ENCODE measurements at regions not wholly inside any gene's neighbourhood (a gene's known extent, or its start where the extent isn't known, plus 50 kb on each side); places are given as distances from the start of the nearest gene placed in this dataset.

- H3K4me3 ChIP-seq (ENCODE audit: low read depth, low read length) = no peak overlapping the region
- H3K23ac ChIP-seq (ENCODE audit: low read length) = no peak overlapping the region
- no CpG with 5 or more reads among the region's 4 CpGs for WGBS (ENCODE audit: extremely low coverage, insufficient coverage, insufficient read length)
Measured at GRCh38 chr4:74627504-74627903, 166.8 kb downstream of the BTC start.

GRCh38 chr4:74628852-74629620, 165.3 kb downstream of the BTC start:
- H2BK120ac ChIP-seq (ENCODE audit: insufficient read depth, low read length, poor library complexity) = no peak overlapping the region
- peak in 1 of 2 donors; percentile 19 for DNase-seq
- no peaks in the 10 kb centered on the region for H3K36me3 ChIP-seq (ENCODE audit: control insufficient read depth in 1 of 2, insufficient read depth in 2 of 2, low read length in 2 of 2)
- no peaks in the 10 kb centered on the region for H3K79me2 ChIP-seq (ENCODE audit: control insufficient read depth, insufficient read depth, low read length, poor library complexity)
- H3K23ac ChIP-seq (ENCODE audit: low read length) = no peak overlapping the region
- no peak overlapping the region for H3K14ac ChIP-seq (ENCODE audit: low read length)
- no peaks in the 10 kb centered on the region for H3K4me1 ChIP-seq (ENCODE audit: control insufficient read depth in 1 of 2, insufficient read depth in 2 of 2, low read length in 2 of 2)
- 100% methylated on average over 2 of the region's 6 CpGs for WGBS (ENCODE audit: extremely low coverage, insufficient coverage, insufficient read length)
- no peak overlapping the region for H2AFZ ChIP-seq (ENCODE audit: insufficient read depth, low read length, poor library complexity)
- no peak overlapping the region for H4K8ac ChIP-seq (ENCODE audit: low read depth, low read length)
- no peak overlapping the region for H3K18ac ChIP-seq (ENCODE audit: low read length)
- H2BK12ac ChIP-seq (ENCODE audit: low read length) = no peak overlapping the region
- H3K27ac ChIP-seq (ENCODE audit: low read depth, low read length) = no peak overlapping the region
- H3K4me2 ChIP-seq (ENCODE audit: low read length) = no peak overlapping the region
- H3K9ac ChIP-seq (ENCODE audit: low read length) = no peak overlapping the region
- no peak overlapping the region for H4K12ac ChIP-seq (ENCODE audit: low read depth, low read length)
- H3K4ac ChIP-seq (ENCODE audit: low read depth, low read length) = no peak overlapping the region
- H3K4me3 ChIP-seq (ENCODE audit: low read depth, low read length) = no peak overlapping the region
- no peak overlapping the region for H4K91ac ChIP-seq (ENCODE audit: low read depth, low read length)
- no peak overlapping the region for H2BK5ac ChIP-seq (ENCODE audit: low read depth, low read length, poor library complexity)
- no peaks in the 10 kb centered on the region for H3K79me1 ChIP-seq (ENCODE audit: low read length)
- H2AK5ac ChIP-seq (ENCODE audit: low read length) = no peak overlapping the region
- no peaks in the 10 kb centered on the region for H3K27me3 ChIP-seq (ENCODE audit: insufficient read depth, low read length)
- no peaks in the 10 kb centered on the region for H3K9me3 ChIP-seq (ENCODE audit: insufficient read depth, low read depth, low read length)

More at GRCh38 chr4:74627504-74627903, 166.8 kb downstream of the BTC start:
- no peak overlapping the region for H4K8ac ChIP-seq (ENCODE audit: low read depth, low read length)
- no peak overlapping the region for H3K27ac ChIP-seq (ENCODE audit: low read depth, low read length)
- H3K18ac ChIP-seq (ENCODE audit: low read length) = no peak overlapping the region
- H3K4me1 ChIP-seq (ENCODE audit: control insufficient read depth in 1 of 2, insufficient read depth in 2 of 2, low read length in 2 of 2) = no peaks in the 10 kb centered on the region
- no peak overlapping the region for H3K4ac ChIP-seq (ENCODE audit: low read depth, low read length)
- H2AFZ ChIP-seq (ENCODE audit: insufficient read depth, low read length, poor library complexity) = no peak overlapping the region
- H3K36me3 ChIP-seq (ENCODE audit: control insufficient read depth in 1 of 2, insufficient read depth in 2 of 2, low read length in 2 of 2) = no peaks in the 10 kb centered on the region
- no peak overlapping the region for H2AK5ac ChIP-seq (ENCODE audit: low read length)
- no peaks in the 10 kb centered on the region for H3K79me1 ChIP-seq (ENCODE audit: low read length)
- no peak for DNase-seq
- no peak overlapping the region for H2BK12ac ChIP-seq (ENCODE audit: low read length)
- H2BK5ac ChIP-seq (ENCODE audit: low read depth, low read length, poor library complexity) = no peak overlapping the region
- no peak overlapping the region for H3K14ac ChIP-seq (ENCODE audit: low read length)
- H3K9me3 ChIP-seq (ENCODE audit: insufficient read depth, low read depth, low read length) = no peaks in the 10 kb centered on the region
- H3K9ac ChIP-seq (ENCODE audit: low read length) = no peak overlapping the region
- H4K91ac ChIP-seq (ENCODE audit: low read depth, low read length) = no peak overlapping the region
- no peak overlapping the region for H4K12ac ChIP-seq (ENCODE audit: low read depth, low read length)
- no peaks in the 10 kb centered on the region for H3K27me3 ChIP-seq (ENCODE audit: insufficient read depth, low read length)
- no peak overlapping the region for H3K4me2 ChIP-seq (ENCODE audit: low read length)
- no peak overlapping the region for H2BK120ac ChIP-seq (ENCODE audit: insufficient read depth, low read length, poor library complexity)
- H3K79me2 ChIP-seq (ENCODE audit: control insufficient read depth, insufficient read depth, low read length, poor library complexity) = no peaks in the 10 kb centered on the region

DNA sequence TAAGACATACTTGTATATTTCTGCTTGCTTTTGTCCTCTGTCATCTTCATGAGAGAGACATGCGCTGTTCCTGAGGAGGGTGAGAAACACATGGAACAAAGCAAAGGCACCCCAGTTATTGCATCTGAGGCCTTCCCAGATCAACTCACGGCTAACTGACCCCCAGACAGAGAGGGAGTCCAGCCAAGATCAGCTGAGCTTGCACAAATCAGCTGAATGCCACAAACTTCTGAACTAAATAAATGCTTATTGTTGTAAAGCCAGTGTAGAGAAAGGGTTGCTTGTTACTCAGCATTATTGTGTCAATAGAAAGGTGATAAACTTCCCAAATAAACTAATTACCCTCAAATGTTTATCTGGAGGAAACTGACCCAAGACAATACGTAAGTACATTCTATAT, 163.8 kb downstream of the BTC start:
- Histone ChIP-seq H2AFZ (ENCODE audit: insufficient read depth, low read length, poor library complexity) (no peak overlapping the region), H3K14ac (ENCODE audit: low read length) (no peak overlapping the region), H2AK5ac (ENCODE audit: low read length) (no peak overlapping the region), H3K4me1 (ENCODE audit: control insufficient read depth in 1 of 2, insufficient read depth in 2 of 2, low read length in 2 of 2) (no peaks in the 10 kb centered on the region), H4K8ac (ENCODE audit: low read depth, low read length) (no peak overlapping the region), H3K4me2 (ENCODE audit: low read length) (no peak overlapping the region), H4K91ac (ENCODE audit: low read depth, low read length) (no peak overlapping the region), H2BK120ac (ENCODE audit: insufficient read depth, low read length, poor library complexity) (no peak overlapping the region), H3K79me1 (ENCODE audit: low read length) (no peaks in the 10 kb centered on the region), H2BK12ac (ENCODE audit: low read length) (no peak overlapping the region), H3K79me2 (ENCODE audit: control insufficient read depth, insufficient read depth, low read length, poor library complexity) (no peaks in the 10 kb centered on the region), H3K9ac (ENCODE audit: low read length) (no peak overlapping the region), H4K12ac (ENCODE audit: low read depth, low read length) (no peak overlapping the region), H3K27me3 (ENCODE audit: insufficient read depth, low read length) (no peaks in the 10 kb centered on the region), H3K27ac (ENCODE audit: low read depth, low read length) (no peak overlapping the region), H3K36me3 (ENCODE audit: control insufficient read depth in 1 of 2, insufficient read depth in 2 of 2, low read length in 2 of 2) (no peaks in the 10 kb centered on the region), H3K23ac (ENCODE audit: low read length) (no peak overlapping the region), H2BK5ac (ENCODE audit: low read depth, low read length, poor library complexity) (no peak overlapping the region), H3K9me3 (ENCODE audit: insufficient read depth, low read depth, low read length) (no peaks in the 10 kb centered on the region), H3K4me3 (ENCODE audit: low read depth, low read length) (no peak overlapping the region), H3K4ac (ENCODE audit: low read depth, low read length) (no peak overlapping the region), H3K18ac (ENCODE audit: low read length) (no peak overlapping the region)
- no peak for DNase-seq
- no CpG with 5 or more reads among the region's 3 CpGs for WGBS (ENCODE audit: extremely low coverage, insufficient coverage, insufficient read length)

DNA sequence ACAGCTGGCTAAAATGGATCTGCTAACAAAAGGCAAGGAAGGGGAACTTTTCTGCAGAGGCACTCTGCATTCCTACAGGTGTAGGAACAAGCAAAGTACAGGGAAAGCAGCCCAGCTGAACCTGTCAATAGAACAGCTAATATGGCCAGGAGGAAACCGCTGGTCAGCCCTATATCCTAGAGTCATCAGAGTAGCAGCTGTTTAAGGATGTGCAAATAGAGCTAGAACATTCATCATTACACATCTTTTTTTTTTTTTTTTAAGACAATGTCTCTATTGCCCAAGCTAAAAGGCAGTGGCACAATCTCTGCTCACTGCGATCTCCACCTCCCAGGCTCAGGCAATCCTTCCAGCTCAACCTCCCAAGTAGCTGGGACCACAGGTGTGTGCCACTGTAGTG, 163.0 kb downstream of the BTC start:
- Histone ChIP-seq H4K12ac (ENCODE audit: low read depth, low read length) (no peak overlapping the region), H2BK12ac (ENCODE audit: low read length) (no peak overlapping the region), H3K18ac (ENCODE audit: low read length) (no peak overlapping the region), H2BK5ac (ENCODE audit: low read depth, low read length, poor library complexity) (no peak overlapping the region), H3K9ac (ENCODE audit: low read length) (no peak overlapping the region), H3K4me3 (ENCODE audit: low read depth, low read length) (no peak overlapping the region), H3K79me2 (ENCODE audit: control insufficient read depth, insufficient read depth, low read length, poor library complexity) (no peaks in the 10 kb centered on the region), H3K79me1 (ENCODE audit: low read length) (no peaks in the 10 kb centered on the region), H3K4me1 (ENCODE audit: control insufficient read depth in 1 of 2, insufficient read depth in 2 of 2, low read length in 2 of 2) (no peaks in the 10 kb centered on the region), H2AFZ (ENCODE audit: insufficient read depth, low read length, poor library complexity) (no peak overlapping the region), H3K14ac (ENCODE audit: low read length) (no peak overlapping the region), H2AK5ac (ENCODE audit: low read length) (no peak overlapping the region), H2BK120ac (ENCODE audit: insufficient read depth, low read length, poor library complexity) (no peak overlapping the region), H3K36me3 (ENCODE audit: control insufficient read depth in 1 of 2, insufficient read depth in 2 of 2, low read length in 2 of 2) (no peaks in the 10 kb centered on the region), H3K4ac (ENCODE audit: low read depth, low read length) (no peak overlapping the region), H4K8ac (ENCODE audit: low read depth, low read length) (no peak overlapping the region), H3K27ac (ENCODE audit: low read depth, low read length) (no peak overlapping the region), H3K27me3 (ENCODE audit: insufficient read depth, low read length) (no peaks in the 10 kb centered on the region), H3K4me2 (ENCODE audit: low read length) (no peak overlapping the region), H3K9me3 (ENCODE audit: insufficient read depth, low read depth, low read length) (no peaks in the 10 kb centered on the region), H3K23ac (ENCODE audit: low read length) (no peak overlapping the region), H4K91ac (ENCODE audit: low read depth, low read length) (no peak overlapping the region)
- DNase-seq = no peak
- no CpG with 5 or more reads among the region's 2 CpGs for WGBS (ENCODE audit: extremely low coverage, insufficient coverage, insufficient read length)

Measured in trophoblast cell (in vitro differentiated cells and primary cell).